Heart left ventricle (tissue), 13 donors: ENCODE measurements at regions not wholly inside any gene's neighbourhood (a gene's known extent, or its start where the extent isn't known, plus 50 kb on each side); places are given as distances from the start of the nearest gene placed in this dataset.

Source experiments
- CTCF ChIP-seq, 12 donors: fragments of 200-600 bp; sonication (generic) in 4 of 12; IDR thresholded peaks; one replicate each; pipeline versions ENCODE4 v1.5.0 to v1.8.0; 2018 to 2022; ENCODE audit warnings: antibody characterized with exemption in 12 of 12, mild to moderate bottlenecking in 5 of 12
- POLR2A ChIP-seq, 2 donors: fragments of 450-650 bp; IDR thresholded peaks; one replicate each; pipeline ENCODE4 v1.6.1; 2017; ENCODE audit warnings: antibody characterized with exemption in 2 of 2, mild to moderate bottlenecking in 2 of 2, moderate library complexity in 2 of 2
- donor health status: ischemic (EF 13 %, LVEDD 7.1; RV severe dilation, severe dysfunction).
- donor health status: DM: no; HTN: yes; CAD: no.
- donor health status: DM: no; HTN: no; CAD: no.
- donor health status: ischemic (EF 25% LVEDD 6.9; RV normal size, moderate dysfunction).
- donor health status: ischemic (EF 25% LVEDD 5.7; RV mildly dilated, moderate dysfunction).
- donor health status: ischemic (EF 35%, LVEDD 5.7; RV mildly dilated, moderate dysfunction).
- donor health status: nonischemic (EF 11% LVEDD 7.7; RV severe dilation, severe dysfunction).
- donor health status: DM: yes; HTN: yes; CAD: no.
- donor health status: PGD.
- donor health status: ischemic (EF 29% LVEDD 5.4; RV normal size, mild dysfunction).
- donor health status: nonischemic (EF 23%, LVEDD 6.1; RV moderate dilation, normal function).

- TF ChIP-seq CTCF (IDR thresholded peaks at IDR 0.05) (no peak), POLR2A (IDR thresholded peaks at IDR 0.05) (no peak)
These were observed 1305.0 kb downstream of the PCDH18 start for GRCh38 chr4:136227315-136227714.
